HG03196 (cell line): ENCODE measurements at regions not wholly inside any gene's neighbourhood (a gene's known extent, or its start where the extent isn't known, plus 50 kb on each side); places are given as distances from the start of the nearest gene placed in this dataset.

ENCODE experiments used
- ATAC-seq: cut with Tn5 transposase; IDR thresholded peaks from one replicate; pipeline ENCODE4 v1.9.1; 2021; ENCODE audit not compliant: unreplicated experiment

- no peak for ATAC-seq
Observed at GRCh38 chr3:190722181-190722905, 140.2 kb downstream of the GMNC start.

GRCh38 chr3:190721330-190721729 lies 141.2 kb downstream of the GMNC start:
- peak; percentile 89 for ATAC-seq

- no peak for ATAC-seq
Observed at GRCh38 chr3:190718671-190719070, 143.8 kb downstream of the GMNC start.

- no peak for ATAC-seq
Observed at GRCh38 chr3:190718097-190718496, 144.4 kb downstream of the GMNC start.

GRCh38 chr3:190716961-190717360 lies 145.5 kb downstream of the GMNC start:
- no peak for ATAC-seq

- ATAC-seq: no peak
Observed at GRCh38 chr3:190716211-190716610, 146.3 kb downstream of the GMNC start.

GRCh38 chr3:190710723-190711122 lies 151.8 kb downstream of the GMNC start:
- ATAC-seq: no peak

GRCh38 chr3:190709351-190709773 lies 153.1 kb downstream of the GMNC start:
- ATAC-seq: no peak
